A549 (cell line): ENCODE measurements at regions not wholly inside any gene's neighbourhood (a gene's known extent, or its start where the extent isn't known, plus 50 kb on each side); places are given as distances from the start of the nearest gene placed in this dataset.

Source experiments
- ATAC-seq, 2 experiments: fragments of 200-7000 bp in 1 of 2; fragments of >200 bp in 1 of 2; cut with Nextera tagmentation in 1 of 2; cut with Tn5 transposase in 1 of 2; 3 replicates each; pipeline versions ENCODE4 v1.8.0 to v1.9.1; 2018 to 2020; ENCODE audit warnings: mild to moderate bottlenecking in 1 of 2, moderate library complexity in 1 of 2
- CTCF ChIA-PET: fragments of 300-600 bp; sonication (Branson Sonifier 250); formaldehyde crosslinking; extraction: SDS; loops from one replicate; lab custom pipeline; 2021; ENCODE audit warnings: antibody characterized with exemption, inconsistent platforms; lab: Yijun Ruan, JAX
- POLR2A ChIA-PET: fragments of 350-600 bp; formaldehyde crosslinking; extraction: SDS; loops from one replicate; lab custom pipeline; 2021; ENCODE audit warnings: antibody characterized with exemption, inconsistent platforms; lab: Yijun Ruan, JAX
- DNase-seq, 2 experiments: peaks; one replicate each; pipeline versions ENCODE4 v3.0.0 to v3.0.0-alpha.2; 2011 to 2016; ENCODE audit warnings: low read depth in 1 of 2, low spot score in 1 of 2
- FAIRE-seq: peaks from 2 replicates; lab custom pipeline; 2011; peaks lifted over from hg19 to GRCh38; lab: Jason Lieb, UNC
- H3K27ac ChIP-seq, 2 experiments: fragments of >200 bp; sonication (Bioruptor Twin); formaldehyde crosslinking; 3 replicates each; pipeline ENCODE4 v1.5.1; 2016 to 2017
- H3K4me1 ChIP-seq: fragments of >200 bp; sonication (Bioruptor Twin); formaldehyde crosslinking; 3 replicates; pipeline ENCODE4 v1.6.1; 2016
- H3K4me2 ChIP-seq: fragments of >200 bp; sonication (Bioruptor Twin); formaldehyde crosslinking; 3 replicates; pipeline ENCODE4 v1.6.1; 2016
- H3K4me3 ChIP-seq: fragments of >200 bp; sonication (Bioruptor Twin); formaldehyde crosslinking; 3 replicates; pipeline ENCODE4 v1.5.1; 2016
- H3K9me3 ChIP-seq: fragments of >200 bp; sonication (Bioruptor Twin); formaldehyde crosslinking; 3 replicates; pipeline ENCODE4 v1.6.1; 2016
- BHLHE40 ChIP-seq: IDR thresholded peaks from 2 replicates; pipeline ENCODE4 v1.6.1; 2012; ENCODE audit warnings: low read depth, low read length, inconsistent platforms
- CBX8 ChIP-seq: fragments of 200-600 bp; sonication (generic); IDR thresholded peaks from 2 replicates; pipeline ENCODE4 v1.6.1; 2016
- CEBPB ChIP-seq, 2 experiments: fragments of >200 bp in 1 of 2; sonication (Bioruptor Twin) in 1 of 2; formaldehyde crosslinking in 1 of 2; IDR thresholded peaks; 2 replicates each; pipeline ENCODE4 v1.6.1; 2012 to 2016
- CHD2 ChIP-seq: fragments of 150-350 bp; IDR thresholded peaks from 2 replicates; pipeline ENCODE4 v1.6.1; 2014; ENCODE audit warnings: low read length; ENCODE audit not compliant: partially characterized antibody
- CHD4 ChIP-seq: fragments of 200-600 bp; sonication (generic); IDR thresholded peaks from 2 replicates; pipeline ENCODE4 v1.6.1; 2016; ENCODE audit warnings: antibody characterized with exemption, mild to moderate bottlenecking, borderline replicate concordance
- HDAC2 ChIP-seq: fragments of 200-600 bp; sonication (generic); IDR thresholded peaks from 2 replicates; pipeline ENCODE4 v1.6.1; 2016
- HOXA7 ChIP-seq: fragments of 250-450 bp; sonication (Bioruptor Pico); IDR thresholded peaks from 2 replicates; pipeline ENCODE4 v1.5.0; 2020; ENCODE audit warnings: mild to moderate bottlenecking, moderate library complexity
- HOXB13 ChIP-seq: fragments of 250-450 bp; sonication (Bioruptor Pico); IDR thresholded peaks from 2 replicates; pipeline ENCODE4 v1.5.0; 2020; ENCODE audit warnings: low read depth, mild to moderate bottlenecking, moderate library complexity
- HOXB5 ChIP-seq: fragments of 250-450 bp; sonication (Bioruptor Pico); IDR thresholded peaks from 2 replicates; pipeline ENCODE4 v1.5.0; 2020; ENCODE audit warnings: mild to moderate bottlenecking, moderate library complexity
- KDM1A ChIP-seq: fragments of 200-600 bp; sonication (generic); IDR thresholded peaks from 2 replicates; pipeline ENCODE4 v1.6.1; 2016; ENCODE audit warnings: low read depth, mild to moderate bottlenecking
- NPAS2 ChIP-seq: fragments of 250-450 bp; sonication (Bioruptor Pico); IDR thresholded peaks from 2 replicates; pipeline ENCODE4 v1.8.0; 2022; ENCODE audit warnings: mild to moderate bottlenecking, moderate library complexity, borderline replicate concordance
- PHF8 ChIP-seq: fragments of 200-600 bp; sonication (generic); IDR thresholded peaks from 2 replicates; pipeline ENCODE4 v1.6.1; 2016; ENCODE audit warnings: low read depth, mild to moderate bottlenecking, antibody characterized with exemption, moderate library complexity, borderline replicate concordance
- POLR2A ChIP-seq: IDR thresholded peaks from 2 replicates; pipeline ENCODE4 v1.6.1; 2012; ENCODE audit warnings: mild to moderate bottlenecking, low read length
- RARB ChIP-seq: fragments of 250-450 bp; sonication (Bioruptor Pico); IDR thresholded peaks from 2 replicates; pipeline ENCODE4 v1.8.0; 2021; ENCODE audit warnings: mild to moderate bottlenecking, moderate library complexity
- RCOR1 ChIP-seq: fragments of 150-350 bp; IDR thresholded peaks from 2 replicates; pipeline ENCODE4 v1.6.1; 2014; ENCODE audit warnings: antibody characterized with exemption, low read length, low read depth
- RNF2 ChIP-seq: fragments of 200-600 bp; sonication (generic); IDR thresholded peaks from 2 replicates; pipeline ENCODE4 v1.6.1; 2016; ENCODE audit warnings: low read depth, mild to moderate bottlenecking, antibody characterized with exemption, moderate library complexity, borderline replicate concordance
- SREBF2 ChIP-seq: fragments of 450-650 bp; IDR thresholded peaks from 2 replicates; pipeline ENCODE4 v1.6.1; 2014; ENCODE audit warnings: mild to moderate bottlenecking, moderate library complexity
- ZC3H11A ChIP-seq: fragments of 450-650 bp; IDR thresholded peaks from 2 replicates; pipeline ENCODE4 v1.6.1; 2014; ENCODE audit warnings: antibody characterized with exemption, mild to moderate bottlenecking
- WGBS: methylation state at CpG from one replicate; pipeline ENCODE4 v1.1.6; 2017; ENCODE audit errors: missing lambda C conversion rate; 5-methylcytosine and 5-hydroxymethylcytosine counted together
- TF ChIP-seq, protein P1 (sequence below): IDR thresholded peaks from 2 replicates; pipeline ENCODE4 v1.6.1; 2012
- TF ChIP-seq, protein P2 (sequence below): fragments of 250-450 bp; sonication (Bioruptor Pico); IDR thresholded peaks from 2 replicates; pipeline ENCODE4 v1.5.0; 2021; ENCODE audit warnings: mild to moderate bottlenecking, moderate library complexity, borderline replicate concordance
- TF ChIP-seq, protein P3 (sequence below): IDR thresholded peaks from 2 replicates; pipeline ENCODE4 v1.6.1; 2012; ENCODE audit warnings: low read depth, borderline replicate concordance
- TF ChIP-seq, protein P4 (sequence below): fragments of 150-350 bp; IDR thresholded peaks from 2 replicates; pipeline ENCODE4 v1.6.1; 2014; ENCODE audit warnings: low read depth, mild to moderate bottlenecking, low read length
- TF ChIP-seq, protein P5 (sequence below): fragments of 450-650 bp; IDR thresholded peaks from 2 replicates; pipeline ENCODE4 v1.6.1; 2014; ENCODE audit warnings: antibody characterized with exemption
- TF ChIP-seq, protein P6 (sequence below): fragments of >200 bp; sonication (Bioruptor Twin); formaldehyde crosslinking; IDR thresholded peaks from 3 replicates; pipeline ENCODE4 v1.5.1; 2016
- TF ChIP-seq, protein P7 (sequence below): fragments of 250-450 bp; sonication (Bioruptor Pico); IDR thresholded peaks from 2 replicates; pipeline ENCODE4 v1.5.0; 2020; ENCODE audit warnings: low read depth, mild to moderate bottlenecking, moderate library complexity

DNA sequence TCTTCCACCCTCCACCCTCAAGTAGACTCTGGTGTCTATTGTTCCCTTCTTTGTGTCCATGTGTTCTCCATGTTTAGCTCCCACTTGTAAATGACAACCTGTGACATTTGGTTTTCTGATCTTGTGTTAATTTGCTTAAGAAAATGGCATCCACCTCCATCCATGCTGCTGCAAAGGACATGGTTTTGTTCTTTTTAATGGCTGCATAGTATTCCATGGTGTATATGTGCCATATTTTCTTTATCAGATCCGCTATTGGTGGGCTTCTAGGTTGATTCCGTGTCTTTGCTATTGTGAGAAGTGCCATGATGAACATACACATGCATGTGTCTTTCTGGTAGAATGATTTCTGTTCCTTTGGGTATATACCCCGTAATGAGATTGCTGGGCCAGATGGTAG is 163.4 kb upstream of the ITGA1 start:
- no peak for ATAC-seq
- Histone ChIP-seq H3K4me3 (no peak overlapping the region), H3K27ac (no peak overlapping the region), H3K4me1 (no peaks in the 10 kb centered on the region), H3K4me2 (no peak overlapping the region), H3K9me3 (no peaks in the 10 kb centered on the region)
- WGBS: 5% methylated on average over 3 of the region's 3 CpGs
- CTCF ChIA-PET: no interaction called here
- POLR2A ChIA-PET: no interaction called here
- no peak for FAIRE-seq
- DNase-seq: no peak
- TF ChIP-seq ZC3H11A: no peak
- TF ChIP-seq, protein P1, sequence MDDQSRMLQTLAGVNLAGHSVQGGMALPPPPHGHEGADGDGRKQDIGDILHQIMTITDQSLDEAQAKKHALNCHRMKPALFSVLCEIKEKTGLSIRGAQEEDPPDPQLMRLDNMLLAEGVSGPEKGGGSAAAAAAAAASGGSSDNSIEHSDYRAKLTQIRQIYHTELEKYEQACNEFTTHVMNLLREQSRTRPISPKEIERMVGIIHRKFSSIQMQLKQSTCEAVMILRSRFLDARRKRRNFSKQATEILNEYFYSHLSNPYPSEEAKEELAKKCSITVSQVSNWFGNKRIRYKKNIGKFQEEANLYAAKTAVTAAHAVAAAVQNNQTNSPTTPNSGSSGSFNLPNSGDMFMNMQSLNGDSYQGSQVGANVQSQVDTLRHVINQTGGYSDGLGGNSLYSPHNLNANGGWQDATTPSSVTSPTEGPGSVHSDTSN: no peak
- TF ChIP-seq, protein P2, sequence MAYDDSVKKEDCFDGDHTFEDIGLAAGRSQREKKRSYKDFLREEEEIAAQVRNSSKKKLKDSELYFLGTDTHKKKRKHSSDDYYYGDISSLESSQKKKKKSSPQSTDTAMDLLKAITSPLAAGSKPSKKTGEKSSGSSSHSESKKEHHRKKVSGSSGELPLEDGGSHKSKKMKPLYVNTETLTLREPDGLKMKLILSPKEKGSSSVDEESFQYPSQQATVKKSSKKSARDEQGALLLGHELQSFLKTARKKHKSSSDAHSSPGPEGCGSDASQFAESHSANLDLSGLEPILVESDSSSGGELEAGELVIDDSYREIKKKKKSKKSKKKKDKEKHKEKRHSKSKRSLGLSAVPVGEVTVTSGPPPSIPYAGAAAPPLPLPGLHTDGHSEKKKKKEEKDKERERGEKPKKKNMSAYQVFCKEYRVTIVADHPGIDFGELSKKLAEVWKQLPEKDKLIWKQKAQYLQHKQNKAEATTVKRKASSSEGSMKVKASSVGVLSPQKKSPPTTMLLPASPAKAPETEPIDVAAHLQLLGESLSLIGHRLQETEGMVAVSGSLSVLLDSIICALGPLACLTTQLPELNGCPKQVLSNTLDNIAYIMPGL (CRISPR knock-in tag): no peak
- TF ChIP-seq BHLHE40: no peak
- no peak for TF ChIP-seq RNF2
- TF ChIP-seq CEBPB (IDR thresholded peaks at IDR 0.05): no peak
- TF ChIP-seq, protein P3, sequence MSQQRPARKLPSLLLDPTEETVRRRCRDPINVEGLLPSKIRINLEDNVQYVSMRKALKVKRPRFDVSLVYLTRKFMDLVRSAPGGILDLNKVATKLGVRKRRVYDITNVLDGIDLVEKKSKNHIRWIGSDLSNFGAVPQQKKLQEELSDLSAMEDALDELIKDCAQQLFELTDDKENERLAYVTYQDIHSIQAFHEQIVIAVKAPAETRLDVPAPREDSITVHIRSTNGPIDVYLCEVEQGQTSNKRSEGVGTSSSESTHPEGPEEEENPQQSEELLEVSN: no peak
- TF ChIP-seq POLR2A: no peak
- no peak for TF ChIP-seq NPAS2 (CRISPR knock-in tag)
- TF ChIP-seq, protein P4, sequence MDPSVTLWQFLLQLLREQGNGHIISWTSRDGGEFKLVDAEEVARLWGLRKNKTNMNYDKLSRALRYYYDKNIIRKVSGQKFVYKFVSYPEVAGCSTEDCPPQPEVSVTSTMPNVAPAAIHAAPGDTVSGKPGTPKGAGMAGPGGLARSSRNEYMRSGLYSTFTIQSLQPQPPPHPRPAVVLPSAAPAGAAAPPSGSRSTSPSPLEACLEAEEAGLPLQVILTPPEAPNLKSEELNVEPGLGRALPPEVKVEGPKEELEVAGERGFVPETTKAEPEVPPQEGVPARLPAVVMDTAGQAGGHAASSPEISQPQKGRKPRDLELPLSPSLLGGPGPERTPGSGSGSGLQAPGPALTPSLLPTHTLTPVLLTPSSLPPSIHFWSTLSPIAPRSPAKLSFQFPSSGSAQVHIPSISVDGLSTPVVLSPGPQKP: no peak
- TF ChIP-seq, protein P5, sequence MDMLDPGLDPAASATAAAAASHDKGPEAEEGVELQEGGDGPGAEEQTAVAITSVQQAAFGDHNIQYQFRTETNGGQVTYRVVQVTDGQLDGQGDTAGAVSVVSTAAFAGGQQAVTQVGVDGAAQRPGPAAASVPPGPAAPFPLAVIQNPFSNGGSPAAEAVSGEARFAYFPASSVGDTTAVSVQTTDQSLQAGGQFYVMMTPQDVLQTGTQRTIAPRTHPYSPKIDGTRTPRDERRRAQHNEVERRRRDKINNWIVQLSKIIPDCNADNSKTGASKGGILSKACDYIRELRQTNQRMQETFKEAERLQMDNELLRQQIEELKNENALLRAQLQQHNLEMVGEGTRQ: no peak
- no peak for TF ChIP-seq KDM1A
- no peak for TF ChIP-seq RARB (CRISPR knock-in tag)
- TF ChIP-seq, protein P6, sequence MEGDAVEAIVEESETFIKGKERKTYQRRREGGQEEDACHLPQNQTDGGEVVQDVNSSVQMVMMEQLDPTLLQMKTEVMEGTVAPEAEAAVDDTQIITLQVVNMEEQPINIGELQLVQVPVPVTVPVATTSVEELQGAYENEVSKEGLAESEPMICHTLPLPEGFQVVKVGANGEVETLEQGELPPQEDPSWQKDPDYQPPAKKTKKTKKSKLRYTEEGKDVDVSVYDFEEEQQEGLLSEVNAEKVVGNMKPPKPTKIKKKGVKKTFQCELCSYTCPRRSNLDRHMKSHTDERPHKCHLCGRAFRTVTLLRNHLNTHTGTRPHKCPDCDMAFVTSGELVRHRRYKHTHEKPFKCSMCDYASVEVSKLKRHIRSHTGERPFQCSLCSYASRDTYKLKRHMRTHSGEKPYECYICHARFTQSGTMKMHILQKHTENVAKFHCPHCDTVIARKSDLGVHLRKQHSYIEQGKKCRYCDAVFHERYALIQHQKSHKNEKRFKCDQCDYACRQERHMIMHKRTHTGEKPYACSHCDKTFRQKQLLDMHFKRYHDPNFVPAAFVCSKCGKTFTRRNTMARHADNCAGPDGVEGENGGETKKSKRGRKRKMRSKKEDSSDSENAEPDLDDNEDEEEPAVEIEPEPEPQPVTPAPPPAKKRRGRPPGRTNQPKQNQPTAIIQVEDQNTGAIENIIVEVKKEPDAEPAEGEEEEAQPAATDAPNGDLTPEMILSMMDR: no peak
- TF ChIP-seq RCOR1: no peak
- no peak for TF ChIP-seq PHF8
- TF ChIP-seq, protein P7, sequence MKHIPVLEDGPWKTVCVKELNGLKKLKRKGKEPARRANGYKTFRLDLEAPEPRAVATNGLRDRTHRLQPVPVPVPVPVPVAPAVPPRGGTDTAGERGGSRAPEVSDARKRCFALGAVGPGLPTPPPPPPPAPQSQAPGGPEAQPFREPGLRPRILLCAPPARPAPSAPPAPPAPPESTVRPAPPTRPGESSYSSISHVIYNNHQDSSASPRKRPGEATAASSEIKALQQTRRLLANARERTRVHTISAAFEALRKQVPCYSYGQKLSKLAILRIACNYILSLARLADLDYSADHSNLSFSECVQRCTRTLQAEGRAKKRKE (CRISPR knock-in tag): no peak
- no peak for TF ChIP-seq HOXB13
- no peak for TF ChIP-seq CBX8

DNA sequence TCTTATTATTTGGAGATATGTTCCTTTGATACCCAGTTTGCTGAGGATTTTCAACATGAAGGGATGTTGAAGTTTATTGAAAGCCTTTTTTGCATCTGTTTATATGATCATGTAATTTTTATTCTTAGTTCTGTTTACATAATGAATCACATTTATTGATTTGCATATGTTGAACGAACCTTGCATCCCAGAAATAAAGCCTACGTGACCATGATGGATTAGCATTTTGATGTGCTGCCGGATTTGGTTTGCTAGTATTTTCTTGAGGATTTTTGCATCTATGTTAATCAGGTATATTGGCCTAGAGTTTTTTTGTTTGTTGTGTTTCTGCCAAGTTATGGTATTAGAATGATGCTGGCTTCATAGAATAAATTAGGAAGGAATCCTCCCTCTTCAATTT is 161.4 kb upstream of the ITGA1 start:
- no peak for ATAC-seq
- POLR2A ChIA-PET: no interaction called here
- Histone ChIP-seq H3K4me2 (no peak overlapping the region), H3K27ac (no peak overlapping the region), H3K4me3 (no peak overlapping the region), H3K9me3 (no peaks in the 10 kb centered on the region), H3K4me1 (no peaks in the 10 kb centered on the region)
- FAIRE-seq: no peak
- CTCF ChIA-PET: no interaction called here
- no peak for DNase-seq
- WGBS: 22% methylated on average over 3 of the region's 3 CpGs
- no peak for TF ChIP-seq HOXB5 (CRISPR knock-in tag)
- TF ChIP-seq, protein P1: no peak
- TF ChIP-seq HOXA7: no peak
- TF ChIP-seq KDM1A: no peak
- no peak for TF ChIP-seq CHD2
- no peak for TF ChIP-seq HDAC2
- no peak for TF ChIP-seq CHD4
- no peak for TF ChIP-seq SREBF2
